DOHH2 (cell line): ENCODE measurements at regions not wholly inside any gene's neighbourhood (a gene's known extent, or its start where the extent isn't known, plus 50 kb on each side); places are given as distances from the start of the nearest gene placed in this dataset.

Source experiments
- H3F3A ChIP-seq: fragments of 200-600 bp; sonication (generic), shearing (Covaris generic); 2 replicates; pipeline ENCODE4 v1.6.0; 2016; ENCODE audit warnings: antibody characterized with exemption, mild to moderate bottlenecking; ENCODE audit not compliant: control insufficient read depth, insufficient read depth
- H3K27ac ChIP-seq: fragments of 200-600 bp; sonication (generic); 2 replicates; pipeline ENCODE4 v1.5.1; 2014; ENCODE audit warnings: low read depth, mild to moderate bottlenecking, low read length, moderate library complexity
- H3K27me3 ChIP-seq: fragments of 200-600 bp; sonication (generic); 2 replicates; pipeline ENCODE4 v1.6.1; 2014; ENCODE audit warnings: mild to moderate bottlenecking, low read length, mixed read lengths; ENCODE audit not compliant: control insufficient read depth
- H3K36me3 ChIP-seq: fragments of 200-600 bp; sonication (generic); 2 replicates; pipeline ENCODE4 v1.6.1; 2014; ENCODE audit warnings: mild to moderate bottlenecking, low read length, moderate library complexity, mixed read lengths; ENCODE audit not compliant: control insufficient read depth
- H3K4me1 ChIP-seq: fragments of 200-600 bp; sonication (generic); 2 replicates; pipeline ENCODE4 v1.6.1; 2014; ENCODE audit warnings: mild to moderate bottlenecking, low read length, mixed read lengths; ENCODE audit not compliant: control insufficient read depth
- H3K4me2 ChIP-seq: fragments of 200-600 bp; sonication (generic); 2 replicates; pipeline ENCODE4 v1.6.0; 2014; ENCODE audit warnings: mild to moderate bottlenecking, low read length, moderate library complexity
- H3K4me3 ChIP-seq: fragments of 200-600 bp; sonication (generic); 2 replicates; pipeline ENCODE4 v1.5.1; 2014; ENCODE audit warnings: mild to moderate bottlenecking, low read length, mixed read lengths
- H3K79me2 ChIP-seq: fragments of 200-600 bp; sonication (generic); 2 replicates; pipeline ENCODE4 v1.6.1; 2014; ENCODE audit warnings: mild to moderate bottlenecking, low read length, mixed read lengths; ENCODE audit not compliant: control insufficient read depth
- H3K9me2 ChIP-seq: fragments of 200-600 bp; sonication (generic); replicated peaks from 2 replicates; pipeline ENCODE4 v1.6.1; 2014; ENCODE audit warnings: mild to moderate bottlenecking, low read length, mixed read lengths; ENCODE audit not compliant: control insufficient read depth
- H3K9me3 ChIP-seq: fragments of 200-600 bp; sonication (generic); 2 replicates; pipeline ENCODE4 v1.6.1; 2014; ENCODE audit warnings: antibody characterized with exemption, low read length, mixed read lengths; ENCODE audit not compliant: control insufficient read depth, insufficient read depth
- H4K20me1 ChIP-seq: fragments of 200-600 bp; sonication (generic); 2 replicates; pipeline ENCODE4 v1.6.0; 2014; ENCODE audit warnings: low read depth, mild to moderate bottlenecking, antibody characterized with exemption, low read length, moderate library complexity; ENCODE audit not compliant: control insufficient read depth, insufficient read depth
- EZH2phosphoT487 ChIP-seq: fragments of 200-600 bp; sonication (generic); IDR thresholded peaks from 2 replicates; pipeline ENCODE4 v1.6.1; 2017; ENCODE audit warnings: borderline replicate concordance, mild to moderate bottlenecking, antibody characterized with exemption, low read length, moderate library complexity, mixed read lengths
- TF ChIP-seq, protein P1 (sequence below): fragments of 200-600 bp; sonication (generic); IDR thresholded peaks from one replicate; pipeline ENCODE4 v1.5.1; 2014; ENCODE audit warnings: antibody characterized with exemption, mild to moderate bottlenecking, low read depth, low read length; ENCODE audit not compliant: poor library complexity, severe bottlenecking

DNA sequence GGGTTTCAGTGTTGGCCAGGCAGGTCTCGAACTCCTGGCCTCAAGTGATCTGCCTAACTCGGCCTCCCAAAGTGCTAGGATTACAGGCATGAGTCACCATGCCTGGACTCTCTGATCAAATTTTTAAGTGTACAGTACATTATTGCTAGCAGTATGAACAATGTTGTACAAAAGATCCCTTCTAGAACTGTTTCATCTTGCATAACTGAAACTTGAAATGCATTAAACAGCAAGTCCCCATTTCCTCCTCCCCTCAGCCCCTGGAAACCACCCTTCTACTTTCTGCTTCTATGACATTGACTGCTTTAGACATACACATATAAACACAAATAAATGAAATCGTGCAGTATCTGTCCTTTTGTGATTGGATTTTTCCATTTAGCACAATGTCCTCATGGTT is 463.4 kb downstream of the PTPRC start:
- Histone ChIP-seq H3K79me2 (no peaks in the 10 kb centered on the region), H3F3A (no peaks in the 10 kb centered on the region), H3K4me1 (no peaks in the 10 kb centered on the region), H3K36me3 (peaks cover 5% of the 10 kb centered on the region; the same call in 1 of the 2 replicates), H3K4me3 (no peak overlapping the region), H3K27ac (no peak overlapping the region), H3K4me2 (no peak overlapping the region), H3K9me2 (no peaks in the 10 kb centered on the region), H3K27me3 (no peaks in the 10 kb centered on the region), H4K20me1 (no peaks in the 10 kb centered on the region), H3K9me3 (peaks cover 8% of the 10 kb centered on the region)
- no peak for TF ChIP-seq EZH2phosphoT487

DNA sequence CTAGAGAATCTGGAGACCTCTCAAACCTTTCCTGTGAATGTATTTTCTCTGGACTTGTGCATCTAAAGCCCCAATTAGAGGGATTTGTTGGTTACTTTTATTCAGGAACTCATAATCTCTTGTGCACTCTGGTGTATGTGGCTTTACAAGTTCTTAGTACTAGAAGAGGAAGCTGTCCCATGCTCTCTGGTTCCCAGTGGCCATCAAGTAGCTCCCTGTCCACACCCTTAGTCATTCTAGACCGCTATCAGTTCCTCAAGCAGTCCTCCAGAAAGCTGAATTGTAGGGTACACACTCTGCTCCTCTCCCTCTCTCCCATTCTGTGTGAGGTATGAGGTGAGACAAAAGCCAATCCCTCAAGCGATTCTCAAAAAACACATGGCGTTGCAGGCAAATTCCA is 470.3 kb downstream of the PTPRC start:
- Histone ChIP-seq H3K27me3 (no peaks in the 10 kb centered on the region), H3K9me3 (peaks cover 13% of the 10 kb centered on the region), H4K20me1 (no peaks in the 10 kb centered on the region), H3F3A (no peaks in the 10 kb centered on the region), H3K4me1 (peaks cover 14% of the 10 kb centered on the region), H3K9me2 (no peaks in the 10 kb centered on the region), H3K4me2 (no peak overlapping the region), H3K27ac (no peak overlapping the region), H3K79me2 (no peaks in the 10 kb centered on the region), H3K36me3 (peaks cover 17% of the 10 kb centered on the region), H3K4me3 (no peak overlapping the region)
- TF ChIP-seq EZH2phosphoT487 = no peak
- TF ChIP-seq, protein P1, sequence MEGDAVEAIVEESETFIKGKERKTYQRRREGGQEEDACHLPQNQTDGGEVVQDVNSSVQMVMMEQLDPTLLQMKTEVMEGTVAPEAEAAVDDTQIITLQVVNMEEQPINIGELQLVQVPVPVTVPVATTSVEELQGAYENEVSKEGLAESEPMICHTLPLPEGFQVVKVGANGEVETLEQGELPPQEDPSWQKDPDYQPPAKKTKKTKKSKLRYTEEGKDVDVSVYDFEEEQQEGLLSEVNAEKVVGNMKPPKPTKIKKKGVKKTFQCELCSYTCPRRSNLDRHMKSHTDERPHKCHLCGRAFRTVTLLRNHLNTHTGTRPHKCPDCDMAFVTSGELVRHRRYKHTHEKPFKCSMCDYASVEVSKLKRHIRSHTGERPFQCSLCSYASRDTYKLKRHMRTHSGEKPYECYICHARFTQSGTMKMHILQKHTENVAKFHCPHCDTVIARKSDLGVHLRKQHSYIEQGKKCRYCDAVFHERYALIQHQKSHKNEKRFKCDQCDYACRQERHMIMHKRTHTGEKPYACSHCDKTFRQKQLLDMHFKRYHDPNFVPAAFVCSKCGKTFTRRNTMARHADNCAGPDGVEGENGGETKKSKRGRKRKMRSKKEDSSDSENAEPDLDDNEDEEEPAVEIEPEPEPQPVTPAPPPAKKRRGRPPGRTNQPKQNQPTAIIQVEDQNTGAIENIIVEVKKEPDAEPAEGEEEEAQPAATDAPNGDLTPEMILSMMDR = no peak

DNA sequence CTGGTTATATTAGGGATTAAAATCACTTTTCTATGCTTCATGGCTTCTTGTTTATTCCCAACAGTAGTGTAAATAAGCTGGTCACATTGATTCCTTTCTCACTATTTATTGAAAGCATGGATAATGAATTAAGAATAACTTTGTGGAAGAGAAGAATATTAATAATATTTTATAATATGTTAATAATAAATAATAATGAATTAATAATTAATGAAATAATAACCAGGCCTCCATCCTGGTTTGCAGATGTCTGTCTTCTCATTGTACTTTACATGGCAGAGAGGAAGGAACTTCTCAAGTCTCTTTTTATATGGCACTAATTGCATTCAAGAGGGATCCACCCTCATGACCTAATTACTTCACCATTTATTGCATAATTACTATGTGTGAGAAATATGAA is 473.5 kb downstream of the PTPRC start:
- Histone ChIP-seq H3K9me2 (no peaks in the 10 kb centered on the region), H4K20me1 (no peaks in the 10 kb centered on the region), H3K4me1 (peaks cover 24% of the 10 kb centered on the region), H3F3A (no peaks in the 10 kb centered on the region), H3K36me3 (peaks cover 14% of the 10 kb centered on the region), H3K27ac (no peak overlapping the region), H3K4me2 (no peak overlapping the region), H3K4me3 (no peak overlapping the region), H3K27me3 (no peaks in the 10 kb centered on the region), H3K9me3 (peaks cover 9% of the 10 kb centered on the region; the same call in 1 of the 2 replicates), H3K79me2 (no peaks in the 10 kb centered on the region)
- TF ChIP-seq EZH2phosphoT487 = no peak
- TF ChIP-seq, protein P1 = no peak

DNA sequence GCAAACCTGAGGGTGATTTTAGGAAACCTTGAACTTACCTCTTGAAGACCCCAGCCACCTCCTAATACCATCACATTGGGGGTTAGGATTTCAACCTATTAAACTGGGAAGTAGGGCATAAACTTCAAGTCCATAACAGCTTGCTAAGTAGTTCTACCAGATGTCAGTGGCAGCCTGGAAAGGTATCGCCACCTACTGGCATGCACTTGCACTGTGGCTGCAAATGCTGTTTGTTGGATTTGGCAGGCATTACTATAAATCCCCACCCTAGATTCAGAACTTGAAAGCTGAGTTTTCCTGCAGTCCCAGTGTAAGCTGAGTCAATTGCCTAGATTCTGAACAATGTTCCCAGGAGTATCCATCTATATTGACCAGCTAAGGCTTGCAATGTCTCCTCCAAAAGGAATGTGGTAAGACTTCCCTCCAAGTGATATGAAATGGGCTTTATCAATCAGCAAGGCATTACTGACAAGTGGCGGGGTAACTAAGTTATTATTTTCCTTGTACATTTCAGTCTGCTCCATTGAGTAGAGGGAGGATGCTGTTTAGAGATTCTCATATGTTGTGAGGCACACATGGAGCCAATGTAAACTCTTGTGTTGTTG is 474.5 kb downstream of the PTPRC start:
- Histone ChIP-seq H3K4me3 (no peak overlapping the region), H4K20me1 (no peaks in the 10 kb centered on the region), H3K9me2 (no peaks in the 10 kb centered on the region), H3K9me3 (peaks cover 9% of the 10 kb centered on the region; the same call in 1 of the 2 replicates), H3K4me1 (peaks cover 24% of the 10 kb centered on the region), H3K27me3 (no peaks in the 10 kb centered on the region), H3K4me2 (peak overlapping the region; percentile 7; the same call in 1 of the 2 replicates), H3K79me2 (no peaks in the 10 kb centered on the region), H3K36me3 (peaks cover 14% of the 10 kb centered on the region), H3F3A (no peaks in the 10 kb centered on the region), H3K27ac (no peak overlapping the region)
- TF ChIP-seq EZH2phosphoT487 = no peak
- TF ChIP-seq, protein P1 = peak; percentile 95
